K562 (cell line): ENCODE measurements at regions not wholly inside any gene's neighbourhood (a gene's known extent, or its start where the extent isn't known, plus 50 kb on each side); places are given as distances from the start of the nearest gene placed in this dataset.

Experiments
- ATAC-seq: fragments of 200-7000 bp; cut with Tn5 transposase; 3 replicates; pipeline ENCODE4 v1.9.1; 2020; ENCODE audit warnings: moderate library complexity
- BruUV-seq: library from RNA; stranded (reverse); fragments of 400-500 nt; replicated peaks from 2 replicates; lab custom pipeline; 2021; lab: Mats Ljungman, UMichigan
- CTCF ChIA-PET: fragments of 300-600 bp; formaldehyde crosslinking; extraction: SDS; loops from one replicate; lab custom pipeline; 2021; ENCODE audit warnings: low intra/inter-chr PET ratio; lab: Yijun Ruan, JAX
- POLR2A ChIA-PET: fragments of 300-600, 350-650 bp; sonication (Branson Sonifier 250); formaldehyde crosslinking; extraction: SDS; loops from one replicate; lab custom pipeline; 2021; ENCODE audit warnings: antibody characterized with exemption, inconsistent platforms; lab: Yijun Ruan, JAX
- DNase-seq, 4 experiments: peaks; one replicate each; pipeline versions ENCODE4 v3.0.0 to v3.0.0-alpha.2; 2011 to 2018; ENCODE audit warnings: low spot score in 3 of 4, mixed read lengths in 3 of 4; ENCODE audit errors: extremely low read depth in 1 of 4
- FAIRE-seq: peaks from 2 replicates; lab custom pipeline; 2011; peaks lifted over from hg19 to GRCh38; lab: Jason Lieb, UNC
- H2AFZ ChIP-seq: 2 replicates; pipeline ENCODE4 v1.6.0; 2011; ENCODE audit warnings: low read depth, low read length, control low read depth, inconsistent platforms
- H3K27ac ChIP-seq: fragments of 200-600 bp; 3 replicates; pipeline ENCODE4 v1.8.0; 2011; ENCODE audit warnings: low read depth, mild to moderate bottlenecking, control low read depth, inconsistent platforms, low read length, moderate library complexity, mixed read lengths; ENCODE audit errors: extremely low read depth
- H3K27me3 ChIP-seq, 2 experiments: fragments of 300-600 bp in 1 of 2; 2 replicates in 1 of 2; 3 replicates in 1 of 2; pipeline versions ENCODE4 v1.6.0 to v1.8.0; 2011; ENCODE audit warnings: inconsistent platforms in 2 of 2, low read length in 2 of 2, mild to moderate bottlenecking in 1 of 2, mixed read lengths in 1 of 2, moderate library complexity in 1 of 2; ENCODE audit not compliant: control insufficient read depth in 2 of 2, insufficient read depth in 2 of 2
- H3K36me3 ChIP-seq: fragments of 300-600 bp; 3 replicates; pipeline ENCODE4 v1.8.0; 2011; ENCODE audit warnings: mild to moderate bottlenecking, low read length, inconsistent platforms; ENCODE audit not compliant: control insufficient read depth, insufficient read depth
- H3K4me1 ChIP-seq, 2 experiments: fragments of 200-600 bp in 1 of 2; replicated peaks in 1 of 2; 2 replicates in 1 of 2; 3 replicates in 1 of 2; pipeline versions ENCODE4 v1.5.1 to v1.8.0; 2011; ENCODE audit warnings: inconsistent platforms in 2 of 2, low read length in 2 of 2, mild to moderate bottlenecking in 1 of 2, mixed read lengths in 1 of 2, moderate library complexity in 1 of 2; ENCODE audit not compliant: control insufficient read depth in 2 of 2, insufficient read depth in 2 of 2
- H3K4me2 ChIP-seq: 2 replicates; pipeline ENCODE4 v1.6.1; 2011; ENCODE audit warnings: low read length, control low read depth, inconsistent platforms, mixed read lengths; ENCODE audit not compliant: insufficient read depth
- H3K4me3 ChIP-seq: fragments of 200-600 bp; sonication (generic), shearing (Covaris generic); 2 replicates; pipeline ENCODE4 v1.5.1; 2016; ENCODE audit warnings: control low read depth, inconsistent platforms
- H3K79me2 ChIP-seq: fragments of 200-600 bp; 3 replicates; pipeline ENCODE4 v1.8.0; 2011; ENCODE audit warnings: low read length, inconsistent platforms; ENCODE audit not compliant: control insufficient read depth, insufficient read depth
- H3K9ac ChIP-seq, 2 experiments: 2 replicates each; pipeline versions ENCODE4 v1.6.0 to v1.6.1; 2011; ENCODE audit warnings: low read depth in 2 of 2, low read length in 2 of 2, control low read depth in 1 of 2, inconsistent platforms in 1 of 2, mild to moderate bottlenecking in 1 of 2, mixed read lengths in 1 of 2; ENCODE audit not compliant: insufficient read depth in 1 of 2
- H3K9me1 ChIP-seq: one replicate; pipeline ENCODE4 v1.6.0; 2011; ENCODE audit warnings: inconsistent platforms, mild to moderate bottlenecking, low read length, moderate library complexity; ENCODE audit not compliant: control insufficient read depth, insufficient read depth
- H3K9me3 ChIP-seq: replicated peaks from 2 replicates; pipeline ENCODE4 v1.5.1; 2011; ENCODE audit warnings: low read depth, low read length, inconsistent platforms; ENCODE audit not compliant: control insufficient read depth, insufficient read depth
- H4K20me1 ChIP-seq: replicated peaks from 2 replicates; pipeline ENCODE4 v1.6.1; 2011; ENCODE audit warnings: low read length, inconsistent platforms, mixed read lengths; ENCODE audit not compliant: control insufficient read depth, insufficient read depth
- NCOA4 ChIP-seq: fragments of 450-650 bp; IDR thresholded peaks from 2 replicates; pipeline ENCODE4 v1.6.1; 2018; ENCODE audit warnings: mild to moderate bottlenecking; ENCODE audit not compliant: partially characterized antibody
- SOX6 ChIP-seq: fragments of 450-650 bp; IDR thresholded peaks from 2 replicates; pipeline ENCODE4 v1.6.1; 2014; ENCODE audit warnings: mild to moderate bottlenecking
- WGBS: fragments of 100-300 bp; shearing (Covaris generic); methylation state at CpG from one replicate; pipeline ENCODE4 v1.1.6; 2016; ENCODE audit warnings: low coverage, mixed read lengths; ENCODE audit not compliant: insufficient coverage; ENCODE audit errors: missing lambda C conversion rate; 5-methylcytosine and 5-hydroxymethylcytosine counted together
- in situ Hi-C: fragments of 300-500 bp; cut with MboI; formaldehyde crosslinking; loops from 4 replicates; pipeline ENCODE4 v1.15.0; 2018; ENCODE audit warnings: inconsistent platforms, mixed read lengths
- intact Hi-C: fragments of 100-400 bp; cut with micrococcal nuclease; formaldehyde crosslinking; loops from 2 replicates; pipeline ENCODE4 v1.14.2; 2022
- TF ChIP-seq, protein P1 (sequence below): fragments of 450-650 bp; IDR thresholded peaks from one replicate; pipeline ENCODE4 v1.6.1; 2018; ENCODE audit warnings: mild to moderate bottlenecking, moderate library complexity; ENCODE audit not compliant: partially characterized antibody
- TF ChIP-seq, protein P2 (sequence below), 2 experiments: fragments of 450-650 bp in 1 of 2; sonication (generic) in 1 of 2; formaldehyde crosslinking; conservative IDR thresholded peaks; 2 replicates each; pipeline versions ENCODE4 v1.4.0 to v1.8.1; 2020 to 2022; ENCODE audit warnings: mild to moderate bottlenecking in 1 of 2, missing genetic modification reagents in 1 of 2

DNA sequence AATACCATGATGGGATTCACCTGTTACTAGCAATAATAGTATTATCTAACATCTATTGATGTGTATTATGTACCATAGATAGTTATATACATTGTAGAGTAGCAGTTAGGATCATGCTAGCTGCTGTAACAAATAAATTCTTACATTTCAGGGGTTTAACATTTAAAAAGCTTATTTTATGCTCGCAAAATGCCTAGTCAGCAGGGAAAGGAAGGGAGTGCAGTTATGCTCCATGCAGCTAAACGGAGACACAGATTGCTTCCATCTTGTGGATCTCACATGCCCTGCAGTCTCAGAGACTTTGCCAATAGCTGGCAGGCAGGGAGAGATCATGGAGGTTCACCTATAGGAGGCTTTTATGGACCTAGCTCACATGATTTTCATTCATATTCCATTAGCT is 364.1 kb downstream of the TOX3 start:
- no peak overlapping the region for H2AFZ ChIP-seq
- CTCF ChIA-PET, result no interaction called here
- no peak overlapping the region for H3K4me3 ChIP-seq
- no peak overlapping the region for H3K9ac ChIP-seq
- WGBS, result 0% methylated on average over 2 of the region's 2 CpGs
- H4K20me1 ChIP-seq, result no peaks in the 10 kb centered on the region
- no peaks in the 10 kb centered on the region for H3K9me1 ChIP-seq
- H3K4me1 ChIP-seq, result no peaks in the 10 kb centered on the region
- H3K9me3 ChIP-seq, result no peaks in the 10 kb centered on the region
- H3K27me3 ChIP-seq, result no peaks in the 10 kb centered on the region
- in situ Hi-C loops, result loop anchor here (10.0 to 25.0 kb wide), 2 partner anchors 832 to 1329 kb away; partner anchors contain the start of gene AKTIP
- POLR2A ChIA-PET, result no interaction called here
- intact Hi-C loops, result no loop called here
- no TSS peak for BruUV-seq
- no peak overlapping the region for H3K4me2 ChIP-seq
- no peak for ATAC-seq
- no peaks in the 10 kb centered on the region for H3K36me3 ChIP-seq
- TF ChIP-seq SOX6 (no peak), NCOA4 (no peak)
- TF ChIP-seq, protein P1, sequence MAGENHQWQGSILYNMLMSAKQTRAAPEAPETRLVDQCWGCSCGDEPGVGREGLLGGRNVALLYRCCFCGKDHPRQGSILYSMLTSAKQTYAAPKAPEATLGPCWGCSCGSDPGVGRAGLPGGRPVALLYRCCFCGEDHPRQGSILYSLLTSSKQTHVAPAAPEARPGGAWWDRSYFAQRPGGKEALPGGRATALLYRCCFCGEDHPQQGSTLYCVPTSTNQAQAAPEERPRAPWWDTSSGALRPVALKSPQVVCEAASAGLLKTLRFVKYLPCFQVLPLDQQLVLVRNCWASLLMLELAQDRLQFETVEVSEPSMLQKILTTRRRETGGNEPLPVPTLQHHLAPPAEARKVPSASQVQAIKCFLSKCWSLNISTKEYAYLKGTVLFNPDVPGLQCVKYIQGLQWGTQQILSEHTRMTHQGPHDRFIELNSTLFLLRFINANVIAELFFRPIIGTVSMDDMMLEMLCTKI, result no peak
- TF ChIP-seq, protein P2, sequence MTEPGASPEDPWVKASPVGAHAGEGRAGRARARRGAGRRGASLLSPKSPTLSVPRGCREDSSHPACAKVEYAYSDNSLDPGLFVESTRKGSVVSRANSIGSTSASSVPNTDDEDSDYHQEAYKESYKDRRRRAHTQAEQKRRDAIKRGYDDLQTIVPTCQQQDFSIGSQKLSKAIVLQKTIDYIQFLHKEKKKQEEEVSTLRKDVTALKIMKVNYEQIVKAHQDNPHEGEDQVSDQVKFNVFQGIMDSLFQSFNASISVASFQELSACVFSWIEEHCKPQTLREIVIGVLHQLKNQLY (CRISPR knock-in tag; conservative IDR thresholded peaks at IDR 0.05), result no peak
- TF ChIP-seq, all 486 proteins: peak for 0
- FAIRE-seq (no peak), DNase-seq (no peak)
- no peak overlapping the region for H3K27ac ChIP-seq
- H3K79me2 ChIP-seq, result no peaks in the 10 kb centered on the region
